NCI-H2081 treated with DMSO at 0.1 percent for 48 hours (cell line): ENCODE measurements at regions not wholly inside any gene's neighbourhood (a gene's known extent, or its start where the extent isn't known, plus 50 kb on each side); places are given as distances from the start of the nearest gene placed in this dataset.
"Not testable (repeated sequence)": the region's sequence is repeated elsewhere in the genome, so short reads cannot be mapped to it uniquely, and the experiment has no call there.

Source experiments
- DNase-seq: peaks from one replicate; lab custom pipeline; 2025; lab: John Stamatoyannopoulos, UW

DNA sequence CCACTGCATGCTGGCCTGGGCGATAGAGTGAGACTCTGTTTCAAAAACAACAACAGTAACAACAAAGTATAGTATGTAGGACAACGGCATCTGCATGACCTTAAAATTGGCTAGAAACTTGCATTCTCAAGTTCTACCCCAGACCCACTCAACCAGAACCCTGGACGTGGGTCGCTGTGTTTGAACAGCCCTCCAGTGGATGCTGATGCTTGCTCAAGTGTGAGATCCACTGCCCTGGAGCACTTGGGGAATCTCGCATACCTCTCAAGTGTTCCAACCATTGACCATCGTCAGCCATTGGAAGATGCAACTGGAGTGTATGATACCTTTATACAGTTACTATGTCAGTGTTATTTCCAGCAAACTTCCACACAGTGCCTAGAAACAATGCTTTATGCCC, 435.9 kb downstream of the DCDC2C start:
- DNase-seq = no peak

DNA sequence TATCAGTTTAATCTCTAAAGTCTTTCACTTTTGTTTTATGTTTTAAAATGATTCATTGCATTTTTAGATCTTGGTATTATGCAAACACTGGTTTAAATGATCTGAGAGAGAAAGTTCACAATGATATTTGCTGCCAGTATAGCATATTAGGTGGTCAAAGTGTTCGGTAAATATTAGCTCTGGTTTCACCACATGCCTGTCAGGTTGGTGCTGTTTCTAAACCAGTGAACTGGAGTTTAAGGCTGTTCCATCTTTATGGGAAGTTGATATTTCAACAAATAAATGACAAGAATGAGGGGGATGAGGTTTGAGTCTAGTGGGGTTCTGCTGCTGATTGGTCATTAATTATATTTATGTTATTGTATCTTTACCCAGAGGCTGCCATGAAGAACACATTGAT, 436.4 kb downstream of the DCDC2C start:
- DNase-seq = peak; percentile 27

DNA sequence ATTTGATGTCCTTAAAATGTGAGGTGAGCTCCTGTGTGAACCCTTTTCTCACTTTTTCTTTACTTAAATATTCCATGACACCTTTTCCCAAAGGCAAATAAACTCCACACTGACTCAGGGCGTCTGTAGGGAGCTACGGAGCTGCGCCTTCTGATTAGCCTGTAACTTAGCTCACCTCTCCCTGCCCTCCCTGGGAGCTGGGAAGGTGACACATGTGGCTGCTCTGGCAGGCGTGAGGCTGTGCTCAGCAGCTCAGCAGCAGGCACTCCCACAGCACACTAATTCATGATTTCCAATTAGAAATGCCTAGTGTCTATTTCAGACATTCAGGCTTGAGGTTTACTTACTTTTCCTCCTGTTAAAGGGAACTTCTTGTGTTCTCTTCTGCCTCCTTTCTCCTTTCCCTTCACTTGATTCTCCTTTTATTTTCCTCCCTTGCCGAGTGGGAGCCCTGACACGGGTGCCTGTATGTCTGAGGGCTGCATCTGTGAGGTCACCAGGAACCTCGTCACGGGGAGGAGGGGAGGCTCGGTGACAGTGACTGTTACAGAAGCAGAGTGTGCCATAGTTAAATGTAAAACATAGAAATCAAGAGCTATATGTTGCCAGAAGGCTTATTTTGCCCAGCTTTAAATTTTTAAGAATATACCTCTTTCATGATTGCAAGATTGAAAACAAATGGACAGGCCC, 437.1 kb downstream of the DCDC2C start:
- peak; percentile 7 for DNase-seq

DNA sequence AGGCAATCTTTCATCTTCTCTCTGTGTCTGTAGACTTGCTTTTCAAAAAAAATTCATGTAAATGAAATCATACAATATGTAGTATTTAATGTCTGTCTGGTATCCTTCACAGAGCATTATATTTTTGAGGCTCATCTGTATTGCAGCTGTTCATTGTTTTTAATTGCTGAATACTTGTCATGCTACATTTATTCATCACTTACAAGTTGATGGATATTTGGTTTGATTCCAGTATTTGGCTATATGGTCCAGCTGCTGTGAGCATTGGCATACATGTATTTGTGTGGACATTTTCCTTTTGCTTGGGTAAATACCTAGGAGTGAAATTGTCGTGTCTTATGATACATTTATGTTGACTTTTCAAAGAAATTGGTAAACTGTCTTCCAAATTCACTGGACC, 441.4 kb downstream of the DCDC2C start:
- no peak for DNase-seq

DNA sequence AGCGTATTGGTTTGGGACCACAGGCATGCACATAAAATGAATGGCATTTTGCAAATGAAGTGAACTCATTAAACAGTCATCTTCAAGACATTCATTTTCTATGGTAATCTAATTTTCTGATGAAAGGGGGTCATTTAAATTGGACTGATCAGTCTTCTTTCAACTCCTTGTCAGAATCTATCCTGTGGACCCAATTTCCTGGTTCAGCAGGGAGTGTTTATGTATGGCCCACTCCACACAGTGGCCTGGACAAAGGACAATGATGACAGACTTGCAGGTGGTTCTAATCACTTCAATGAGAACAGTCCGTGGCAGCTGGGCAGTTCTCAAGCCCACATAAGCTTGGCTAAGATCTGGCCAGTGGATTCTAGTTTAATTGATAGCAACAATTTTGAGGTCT, 448.1 kb downstream of the DCDC2C start:
- no peak for DNase-seq

DNA sequence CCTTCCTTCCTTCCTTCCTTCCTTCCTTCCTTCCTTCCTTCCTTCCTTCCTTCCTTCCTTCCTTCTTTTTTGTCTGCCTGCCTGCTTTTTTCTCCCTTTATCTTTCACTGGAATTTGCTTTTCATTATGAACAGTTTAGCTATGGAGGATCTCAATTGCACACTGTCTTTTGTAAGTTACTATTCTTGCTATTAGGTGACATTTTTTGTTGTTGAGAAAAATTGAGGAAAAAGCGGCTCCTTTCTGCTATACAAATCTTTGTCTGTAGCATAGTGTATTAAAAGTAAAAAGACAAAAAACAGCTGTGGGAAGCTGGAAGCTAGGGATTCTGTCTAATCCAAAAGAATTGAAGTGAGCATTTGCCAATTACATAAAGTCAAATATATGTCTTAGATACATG, 448.7 kb downstream of the DCDC2C start:
- DNase-seq = no peak

DNA sequence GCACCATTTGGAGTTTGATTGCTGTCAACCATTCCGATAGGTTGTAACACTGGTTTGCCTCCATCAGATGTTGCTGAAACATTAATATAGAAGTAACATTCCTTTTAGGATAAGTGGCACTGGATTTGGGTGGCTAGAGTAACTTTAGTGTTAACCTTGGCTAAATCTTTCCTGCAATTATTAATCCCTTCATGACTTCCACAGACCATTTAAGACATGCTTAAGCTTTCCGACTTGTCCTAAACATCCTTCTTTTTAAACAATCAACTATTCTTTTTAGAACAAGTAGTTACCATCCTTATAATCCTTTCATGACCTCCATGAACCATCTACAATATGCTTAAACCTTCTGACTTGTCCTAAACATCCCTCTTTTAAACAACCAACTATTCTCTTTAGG, 465.5 kb downstream of the DCDC2C start:
- no peak for DNase-seq

DNA sequence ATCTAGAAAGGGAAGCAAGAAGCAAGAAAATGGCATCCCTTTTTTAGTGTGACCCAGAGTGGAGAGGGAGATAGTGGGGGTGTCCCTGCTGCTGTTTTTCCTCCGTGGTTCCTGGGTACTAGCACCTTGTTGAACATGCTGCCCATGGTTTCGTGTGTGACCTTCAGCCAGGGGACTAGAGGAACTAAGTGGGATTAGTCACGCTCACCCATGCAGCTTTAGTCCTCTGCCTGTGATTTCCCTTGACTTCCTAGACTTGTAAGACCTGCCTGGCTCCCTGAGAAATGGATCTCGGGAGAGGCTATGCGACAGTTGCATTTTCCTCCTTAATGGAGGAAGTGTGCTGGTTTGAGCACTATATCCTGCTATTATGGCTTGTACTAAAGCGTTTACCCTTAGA, 471.4 kb downstream of the DCDC2C start:
- DNase-seq = no peak

DNA sequence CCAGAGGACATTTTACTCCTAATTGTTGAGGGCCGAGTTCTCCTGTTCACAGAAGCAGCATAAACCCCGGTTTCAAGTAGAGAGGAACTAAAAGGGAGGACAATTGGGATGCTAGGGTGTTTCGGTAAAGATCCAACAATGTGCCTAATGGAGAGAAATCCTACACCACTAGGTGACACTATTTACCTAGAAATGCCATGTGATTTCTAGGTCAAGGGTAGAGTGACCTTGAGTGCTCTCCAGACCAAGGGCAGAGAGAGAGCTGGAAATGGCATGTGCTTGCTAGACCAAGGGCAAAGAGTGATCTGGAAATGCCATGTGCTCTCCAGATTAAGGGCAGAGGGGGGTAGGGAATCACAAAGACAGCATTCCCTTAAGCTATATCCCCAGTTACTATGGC, 472.0 kb downstream of the DCDC2C start:
- no peak for DNase-seq

DNA sequence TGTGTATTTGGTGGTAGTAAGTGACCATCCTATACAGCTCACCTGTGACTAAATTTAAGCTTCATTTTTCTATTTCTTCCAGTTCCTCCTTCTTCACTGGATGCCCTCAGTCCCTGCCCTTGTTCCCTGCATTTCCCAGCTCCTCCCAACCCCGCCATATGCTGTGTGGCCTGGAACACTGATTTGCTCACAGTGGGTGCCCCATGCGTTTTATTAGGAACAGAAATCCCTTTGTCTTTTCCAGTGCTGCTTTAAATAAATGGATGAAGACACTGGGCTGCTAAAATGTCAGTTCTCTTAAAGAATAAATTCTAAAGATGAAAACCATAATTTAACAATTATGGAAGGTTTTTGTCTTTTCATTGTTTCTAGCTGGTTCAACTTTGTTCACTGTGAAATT, 477.3 kb downstream of the DCDC2C start:
- no peak for DNase-seq

DNA sequence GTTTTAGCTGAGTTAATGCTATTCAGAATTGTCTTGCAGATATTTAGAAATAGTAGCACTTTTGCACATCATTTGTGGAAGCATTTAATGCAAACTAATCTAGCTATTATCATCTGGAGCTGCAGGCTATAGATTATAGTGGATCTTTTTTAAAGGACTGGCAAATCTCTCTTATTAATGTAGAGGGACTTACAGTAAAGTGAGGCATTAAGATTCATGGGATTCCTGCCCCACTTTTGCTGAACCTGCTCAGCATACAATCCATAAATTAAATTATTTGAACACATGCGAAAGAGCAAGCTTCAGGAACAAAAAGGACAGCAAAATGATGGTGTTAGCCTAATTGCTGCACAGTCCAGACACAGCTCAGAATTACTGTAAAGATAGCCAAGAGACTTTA, 477.7 kb downstream of the DCDC2C start:
- DNase-seq = no peak

DNA sequence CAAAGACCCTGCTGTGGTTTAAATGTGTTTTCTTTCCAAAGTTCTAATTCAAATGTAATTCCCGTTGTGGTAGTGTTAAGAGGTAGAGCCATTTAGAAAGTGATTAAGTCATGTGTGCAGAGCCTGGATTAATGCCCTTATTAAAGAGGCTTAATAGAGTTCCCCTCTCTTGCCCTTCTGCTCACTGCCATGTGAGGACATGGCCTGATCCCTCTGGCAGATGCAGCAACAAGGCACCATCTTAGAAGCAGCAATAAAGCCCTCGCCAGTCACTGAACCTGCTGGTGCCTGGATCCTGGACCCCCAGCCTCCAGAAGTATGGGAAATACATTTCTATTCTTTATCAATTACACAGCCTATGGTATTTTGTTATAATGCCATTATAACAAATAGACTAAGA, 485.2 kb downstream of the DCDC2C start:
- DNase-seq = no peak

DNA sequence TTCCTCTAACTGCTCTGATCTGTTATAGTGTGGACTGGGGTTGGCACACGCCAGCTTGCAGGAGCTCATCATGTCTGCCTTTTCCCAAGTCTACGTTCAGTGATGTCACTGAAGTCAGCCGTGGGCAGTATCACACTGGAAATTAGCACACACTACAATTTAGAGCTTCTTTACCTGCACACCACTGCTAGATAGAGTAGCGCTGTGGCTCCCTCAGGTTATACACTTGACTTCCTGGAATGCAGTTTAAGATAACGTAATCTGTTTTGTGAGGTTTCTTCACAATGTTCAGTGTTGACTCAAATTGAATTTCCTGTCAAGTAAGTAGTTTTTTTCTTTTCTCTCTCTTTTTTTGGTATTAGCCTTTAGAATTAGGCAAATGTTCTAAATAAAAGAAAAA, 487.2 kb downstream of the DCDC2C start:
- DNase-seq = no peak

DNA sequence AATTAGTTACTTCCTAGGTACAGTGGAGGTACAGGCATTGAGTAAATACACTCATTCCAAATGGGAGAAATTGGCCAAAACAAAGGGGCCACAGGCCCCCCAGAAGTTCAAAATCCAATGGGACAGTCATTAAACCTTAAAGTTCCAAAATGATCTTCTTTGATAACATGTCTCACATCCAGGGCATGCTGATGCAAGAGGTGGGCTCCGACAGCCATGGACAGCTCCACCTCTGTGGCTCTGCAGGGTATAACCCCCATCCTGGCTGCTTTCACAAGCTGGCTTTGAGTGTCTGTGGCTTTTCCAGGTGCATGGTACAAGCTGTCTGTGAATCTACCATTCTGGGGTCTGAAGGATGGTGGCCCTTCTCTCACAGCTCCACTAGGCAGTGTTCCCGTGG, 488.7 kb downstream of the DCDC2C start:
- DNase-seq = no peak

DNA sequence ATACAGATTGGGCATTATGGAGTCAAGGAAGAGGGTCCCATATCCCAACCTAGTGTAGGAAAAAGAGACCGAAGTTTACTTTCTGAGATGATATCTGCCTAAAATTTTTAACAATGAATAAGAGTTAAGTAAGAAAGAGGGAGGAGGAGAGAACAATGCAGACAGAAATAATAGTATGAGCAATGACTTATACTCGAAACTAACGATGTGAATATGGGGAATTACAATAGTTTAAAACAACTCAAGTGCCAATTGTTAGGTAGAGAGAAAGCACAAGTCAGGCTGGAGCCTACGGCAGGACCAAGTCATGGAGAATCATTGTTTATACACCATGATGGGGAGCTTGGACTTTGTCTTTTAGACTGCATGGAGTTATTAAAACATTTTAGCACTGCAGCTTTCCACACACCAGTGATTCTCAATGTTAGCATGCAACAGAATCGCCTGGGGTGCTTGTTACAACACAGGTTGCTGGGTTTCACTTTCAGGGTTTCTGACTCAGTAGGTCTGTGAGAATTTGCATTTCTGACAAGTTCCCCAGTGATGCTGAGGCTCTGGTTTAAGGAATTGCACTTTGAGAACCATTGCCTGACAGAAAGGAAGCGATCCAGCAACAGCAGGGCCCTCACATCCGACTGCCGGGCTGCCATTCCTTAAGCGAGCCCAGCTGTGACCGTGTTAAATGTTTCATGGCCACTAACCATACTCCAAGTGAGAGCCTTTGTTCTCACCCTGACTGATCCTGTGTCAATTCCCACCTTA, 511.2 kb downstream of the DCDC2C start:
- no peak for DNase-seq

DNA sequence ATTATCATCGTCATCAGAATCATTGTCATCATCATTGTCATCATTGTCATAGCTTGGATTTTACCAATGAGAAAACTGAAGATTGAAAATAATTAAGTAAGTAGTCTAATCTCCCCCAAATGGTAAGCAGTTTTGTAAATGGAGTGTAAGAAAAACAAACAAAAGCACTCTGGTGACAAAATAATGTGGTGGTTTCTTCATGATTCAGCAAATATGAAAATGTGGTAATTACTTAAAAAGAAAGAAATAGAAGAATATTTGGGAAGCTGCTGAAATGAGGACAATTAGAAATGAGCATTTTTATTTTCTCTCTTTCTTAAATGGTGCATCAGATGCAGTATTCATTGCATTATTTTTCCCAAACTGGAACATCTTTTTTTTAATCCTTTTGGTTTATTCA, 514.4 kb downstream of the DCDC2C start:
- DNase-seq = no peak

DNA sequence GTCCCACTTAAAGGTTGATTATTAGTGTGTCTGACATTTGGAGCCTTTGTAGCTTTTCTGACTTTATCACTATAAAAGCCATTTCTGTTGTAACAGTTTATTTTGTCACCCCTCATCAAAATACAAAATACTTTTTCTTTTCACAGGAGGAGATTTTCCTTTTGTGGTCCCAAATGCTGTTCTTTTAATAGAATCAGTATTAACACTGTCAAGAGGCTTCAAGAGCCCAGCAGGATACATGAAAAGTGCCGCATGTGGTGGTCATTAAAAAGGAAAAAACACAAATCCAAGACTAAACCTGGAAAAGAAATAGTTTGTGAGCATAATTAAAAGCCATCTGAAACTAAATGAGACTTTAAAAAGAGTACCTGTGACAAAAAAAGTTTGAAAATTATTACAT, 515.7 kb downstream of the DCDC2C start:
- no peak for DNase-seq

DNA sequence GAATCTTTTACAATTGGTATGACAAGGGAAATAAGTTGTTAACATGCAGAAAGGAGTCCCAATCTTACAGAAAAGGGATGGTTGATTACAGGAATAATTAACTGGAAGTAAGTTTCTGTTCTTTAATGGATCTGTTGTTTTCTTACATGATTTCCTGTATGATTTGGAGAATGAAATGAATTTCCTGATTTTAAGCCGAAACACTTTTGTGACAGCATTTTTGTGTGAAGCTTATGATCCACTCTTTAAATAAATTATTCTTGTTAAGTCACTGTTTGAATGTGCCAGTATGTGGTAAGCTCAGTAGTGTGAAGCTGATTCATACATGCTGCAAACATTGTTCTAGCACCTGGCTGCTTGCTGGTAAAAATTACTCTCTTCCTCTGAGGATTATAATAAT, 516.2 kb downstream of the DCDC2C start:
- DNase-seq = peak; percentile 70

DNA sequence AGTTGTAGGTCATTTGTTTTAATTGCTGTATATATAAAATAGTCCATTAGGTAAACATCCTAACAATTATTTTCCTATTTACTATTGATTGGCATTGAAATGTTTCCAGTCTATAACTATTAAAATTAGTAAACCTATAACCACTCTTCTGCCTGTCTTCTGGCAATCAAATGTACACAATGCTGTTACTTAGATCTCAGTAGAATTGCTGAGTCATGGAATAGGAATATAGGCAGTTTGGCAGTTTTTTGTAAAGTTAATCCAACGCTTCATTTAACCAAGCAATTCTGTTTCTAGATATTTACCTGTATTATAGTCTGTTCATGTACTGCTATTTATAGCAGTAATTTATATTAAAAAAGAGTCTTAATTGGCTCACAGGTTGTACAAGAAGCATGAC, 518.1 kb downstream of the DCDC2C start:
- DNase-seq = no peak

DNA sequence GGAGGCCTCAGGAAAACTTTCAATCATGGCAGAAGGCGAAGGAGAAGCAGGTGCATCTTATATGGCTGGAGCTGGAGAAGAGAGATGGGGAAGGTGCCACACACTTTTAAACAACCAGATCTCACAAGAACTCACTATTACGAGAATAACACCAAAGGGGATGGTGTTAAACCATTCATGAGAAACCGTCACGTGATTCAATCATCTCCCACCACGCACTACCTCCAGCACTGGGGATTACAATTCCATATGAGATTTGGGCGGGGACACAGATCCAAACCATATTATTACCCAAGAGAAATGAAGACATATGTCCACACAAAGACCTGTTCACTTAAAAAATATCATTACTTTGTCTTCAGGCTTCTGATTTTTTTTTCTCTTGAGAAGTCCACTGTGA, 518.5 kb downstream of the DCDC2C start:
- DNase-seq = no peak

DNA sequence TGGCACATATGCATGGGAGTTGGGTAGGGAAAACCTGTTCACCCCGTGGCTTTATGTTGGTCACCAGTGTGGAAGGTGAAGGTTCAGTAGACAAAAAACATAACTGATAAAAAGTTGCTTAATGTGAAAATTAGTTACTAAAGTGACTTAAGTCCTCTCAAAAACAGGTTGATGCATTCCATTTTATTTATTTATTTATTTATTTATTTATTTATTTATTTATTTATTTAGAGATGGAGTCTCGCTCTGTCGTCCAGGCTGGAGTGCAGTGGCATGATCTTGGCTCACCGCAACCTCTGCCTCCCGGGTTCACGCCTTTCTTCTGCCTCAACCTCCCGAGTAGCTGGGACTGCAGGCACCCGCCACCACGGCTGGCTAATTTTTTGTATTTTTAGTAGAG, 541.0 kb downstream of the DCDC2C start:
- DNase-seq = not testable (repeated sequence)

DNA sequence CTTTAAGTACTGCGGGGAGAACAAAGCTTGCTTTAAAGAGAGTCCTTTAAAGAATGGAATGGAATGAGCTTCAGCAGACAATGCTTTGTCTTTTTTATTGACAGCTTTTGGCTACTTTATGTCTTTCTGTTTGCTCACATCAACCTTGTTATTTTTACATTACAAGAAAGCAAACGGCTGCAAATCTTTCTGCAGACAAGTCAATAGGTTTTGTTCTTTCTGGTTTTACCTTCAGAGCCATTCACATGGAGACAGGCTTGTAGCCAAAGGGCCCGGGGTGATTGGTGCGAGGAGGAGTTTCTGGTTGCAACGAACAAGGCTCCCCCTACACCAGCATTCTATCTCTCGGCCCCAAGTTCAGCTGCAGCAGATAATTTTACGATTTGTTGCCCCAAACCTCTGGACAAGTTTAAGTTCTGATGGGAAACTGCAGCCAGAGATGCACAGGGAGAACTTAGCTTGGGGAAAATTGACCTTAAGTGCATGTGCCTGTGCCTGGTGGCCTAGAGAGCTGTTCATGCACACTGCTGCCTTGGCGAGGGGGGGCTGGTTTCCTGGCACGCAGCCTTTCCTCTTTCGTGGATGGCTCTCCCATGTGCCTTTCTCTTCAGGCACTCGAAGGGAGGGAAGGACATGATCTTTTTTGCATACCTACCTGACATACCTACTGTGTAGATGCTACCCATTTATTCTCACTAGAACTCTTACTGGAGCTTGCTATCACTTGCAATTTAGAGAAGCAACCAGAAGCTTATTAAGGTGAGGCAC, 543.2 kb downstream of the DCDC2C start:
- no peak for DNase-seq

DNA sequence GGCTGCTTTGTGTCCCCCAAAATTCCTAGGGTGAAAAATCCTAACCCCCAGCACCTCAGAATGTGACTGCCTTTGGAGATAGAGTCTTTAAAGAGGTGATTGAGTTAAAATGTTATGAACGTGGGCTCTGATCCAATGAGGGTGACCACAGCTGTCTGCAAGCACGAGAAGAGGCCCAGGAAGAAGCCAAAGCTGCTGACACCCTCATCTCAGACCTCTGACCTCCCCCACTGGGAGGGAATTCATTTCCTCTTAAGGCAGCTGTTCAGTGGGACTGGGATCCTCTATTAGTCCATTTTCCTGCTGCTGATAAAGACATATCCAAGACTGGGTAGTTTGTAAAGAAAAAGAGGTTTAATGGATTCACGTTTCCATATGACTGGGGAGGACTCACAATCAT, 544.4 kb downstream of the DCDC2C start:
- DNase-seq = no peak
